Esophagus squamous epithelium (tissue), 4 donors: ENCODE measurements at regions not wholly inside any gene's neighbourhood (a gene's known extent, or its start where the extent isn't known, plus 50 kb on each side); places are given as distances from the start of the nearest gene placed in this dataset.

Source experiments
- CTCF ChIP-seq, 6 experiments: fragments of 450-650 bp in 4 of 6; fragments of 200-600 bp in 2 of 6; sonication (generic) in 2 of 6; IDR thresholded peaks; one replicate each; pipeline ENCODE4 v1.5.1; 2016 to 2019; ENCODE audit warnings: antibody characterized with exemption in 6 of 6, mild to moderate bottlenecking in 4 of 6, moderate library complexity in 4 of 6
- POLR2A ChIP-seq, 4 donors: fragments of 450-650 bp; IDR thresholded peaks; one replicate each; pipeline ENCODE4 v1.6.1; 2017; ENCODE audit warnings: antibody characterized with exemption in 4 of 4, mild to moderate bottlenecking in 4 of 4, moderate library complexity in 3 of 4

- TF ChIP-seq POLR2A (IDR thresholded peaks at IDR 0.05) (no peak), CTCF (IDR thresholded peaks at IDR 0.05) (no peak)
These were observed 208.6 kb upstream of the KIAA1217 start for GRCh38 chr10:24000271-24000813.
